Gastrocnemius medialis (tissue), 4 donors: ENCODE measurements at regions not wholly inside any gene's neighbourhood (a gene's known extent, or its start where the extent isn't known, plus 50 kb on each side); places are given as distances from the start of the nearest gene placed in this dataset.
A peak's percentile ranks its signal among the peaks of the same experiment; 100 is the strongest.

Experiments used
- ATAC-seq, 2 donors: fragments of 150-250 bp; one replicate each; pipeline ENCODE4 v1.9.1; 2016
- DNase-seq, 2 donors: peaks; one replicate each; pipeline ENCODE4 v3.0.0-alpha.2; 2019
- H3K27ac ChIP-seq, 4 donors: fragments of 200-600 bp; sonication (generic); 1 replicate in 1 of 4; 2 replicates in 3 of 4; pipeline ENCODE4 v1.5.1; 2016 to 2018; ENCODE audit warnings: mild to moderate bottlenecking in 2 of 4, moderate library complexity in 1 of 4
- H3K27me3 ChIP-seq, 3 donors: fragments of 200-600 bp; sonication (generic) in 2 of 3; 1 replicate in 1 of 3; 2 replicates in 2 of 3; pipeline versions ENCODE4 v1.5.1 to v1.6.0; 2016 to 2019; ENCODE audit warnings: mild to moderate bottlenecking in 1 of 3, moderate library complexity in 1 of 3
- H3K36me3 ChIP-seq, 2 donors: fragments of 200-600 bp; sonication (generic) in 1 of 2; one replicate each; pipeline ENCODE4 v1.5.1; 2017 to 2018
- H3K4me1 ChIP-seq, 2 donors: fragments of 200-600 bp; sonication (generic) in 1 of 2; one replicate each; pipeline ENCODE4 v1.5.1; 2016 to 2017; ENCODE audit warnings: mild to moderate bottlenecking in 2 of 2
- H3K4me3 ChIP-seq, 4 donors: fragments of 200-600 bp; sonication (generic) in 3 of 4; 1 replicate in 1 of 4; 2 replicates in 3 of 4; pipeline ENCODE4 v1.5.1; 2016 to 2019; ENCODE audit warnings: mild to moderate bottlenecking in 2 of 4
- H3K9me3 ChIP-seq, 3 donors: fragments of 200-600 bp; sonication (generic) in 2 of 3; 1 replicate in 1 of 3; 2 replicates in 2 of 3; pipeline ENCODE4 v1.5.1; 2016 to 2019
- CTCF ChIP-seq, 5 experiments: fragments of 450-650 bp in 3 of 5; fragments of 200-600 bp in 2 of 5; sonication (generic) in 2 of 5; IDR thresholded peaks in 4 of 5; conservative IDR thresholded peaks in 1 of 5; 1 replicate in 4 of 5; 2 replicates in 1 of 5; pipeline ENCODE4 v1.5.1; 2016 to 2019; ENCODE audit warnings: antibody characterized with exemption in 5 of 5, mild to moderate bottlenecking in 3 of 5, moderate library complexity in 3 of 5
- POLR2A ChIP-seq, 2 donors: fragments of 450-650 bp; IDR thresholded peaks; one replicate each; pipeline ENCODE4 v1.6.1; 2017; ENCODE audit warnings: antibody characterized with exemption in 2 of 2, mild to moderate bottlenecking in 2 of 2, moderate library complexity in 2 of 2
- in situ Hi-C, 4 donors: fragments of 200-750 bp; cut with MboI; loops; one replicate each; pipeline versions ENCODE4 v1.15.0 to v1.8.0; 2017; ENCODE audit warnings: low sequenced_read_pairs in 4 of 4
- intact Hi-C: fragments of 100-400 bp; cut with DNase I; formaldehyde crosslinking; loops from one replicate; pipeline ENCODE4 v1.15.1; 2023; ENCODE audit warnings: low total_unique reads

DNA sequence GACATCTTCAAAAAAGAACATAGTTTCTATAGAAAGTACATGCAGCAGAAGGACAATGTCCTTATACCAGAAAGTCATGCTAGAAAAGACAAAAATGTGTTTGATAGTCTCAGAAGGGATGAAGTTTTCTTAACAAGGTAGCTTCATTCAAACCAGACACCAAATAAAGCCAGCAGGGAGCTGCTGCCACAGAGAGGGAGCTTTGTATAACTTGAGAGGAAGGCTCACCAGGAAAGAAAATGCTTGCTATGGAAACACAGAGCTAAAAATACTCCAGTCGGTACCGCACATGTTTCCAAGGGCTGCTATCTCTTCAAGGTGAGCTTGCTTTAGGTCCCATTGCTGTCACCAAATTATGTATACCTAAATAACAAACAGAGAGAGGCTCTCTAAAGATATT is 1074.8 kb upstream of the ALCAM start:
- Histone ChIP-seq H3K36me3 (no peaks in the 10 kb centered on the region), H3K27ac (no peak overlapping the region), H3K4me3 (peak overlapping the region in 1 of 4 donors; percentile 0), H3K27me3 (no peaks in the 10 kb centered on the region), H3K4me1 (no peaks in the 10 kb centered on the region), H3K9me3 (no peaks in the 10 kb centered on the region)
- DNase-seq (no peak), ATAC-seq (no peak)
- intact Hi-C loops (no loop called here), in situ Hi-C loops (no loop called here)
- TF ChIP-seq POLR2A (IDR thresholded peaks at IDR 0.05) (no peak), CTCF (IDR thresholded peaks at IDR 0.05 in 4 of 5, conservative IDR thresholded peaks at IDR 0.05 in 1 of 5) (no peak)

- Histone ChIP-seq H3K27me3 (no peaks in the 10 kb centered on the region), H3K9me3 (no peaks in the 10 kb centered on the region), H3K4me3 (no peak overlapping the region), H3K27ac (no peak overlapping the region), H3K36me3 (no peaks in the 10 kb centered on the region), H3K4me1 (no peaks in the 10 kb centered on the region)
- DNase-seq (no peak), ATAC-seq (no peak)
- TF ChIP-seq POLR2A (IDR thresholded peaks at IDR 0.05), result no peak
- no peak for TF ChIP-seq CTCF (IDR thresholded peaks at IDR 0.05 in 4 of 5, conservative IDR thresholded peaks at IDR 0.05 in 1 of 5)
- in situ Hi-C loops (no loop called here), intact Hi-C loops (no loop called here)
These were observed 1069.1 kb upstream of the ALCAM start for GRCh38 chr3:104297617-104298016.

DNA sequence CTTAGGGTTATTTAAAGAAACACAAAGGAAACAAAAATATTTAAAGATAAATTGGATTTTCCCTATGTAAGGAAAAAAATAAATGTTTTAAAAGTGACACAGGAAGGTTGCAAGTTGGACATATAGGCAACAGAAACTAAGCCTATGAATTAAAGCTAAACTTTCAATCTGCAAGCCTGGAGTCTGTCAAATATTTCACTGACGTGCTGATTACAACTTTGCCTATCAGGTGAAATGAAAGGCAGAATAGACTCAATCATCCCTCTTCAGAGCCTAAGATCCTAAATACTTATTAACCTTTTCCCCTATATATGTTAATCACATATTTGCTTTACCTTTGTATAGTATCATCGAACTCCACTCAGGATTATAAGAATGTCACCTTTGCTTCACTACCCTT is 1068.0 kb upstream of the ALCAM start:
- H3K27me3 ChIP-seq, result no peaks in the 10 kb centered on the region
- H3K4me1 ChIP-seq, result no peaks in the 10 kb centered on the region
- no peak for DNase-seq
- no peaks in the 10 kb centered on the region for H3K36me3 ChIP-seq
- ATAC-seq, result no peak
- no peak for TF ChIP-seq POLR2A (IDR thresholded peaks at IDR 0.05)
- TF ChIP-seq CTCF (IDR thresholded peaks at IDR 0.05 in 4 of 5, conservative IDR thresholded peaks at IDR 0.05 in 1 of 5), result no peak
- intact Hi-C loops, result no loop called here
- H3K9me3 ChIP-seq, result no peaks in the 10 kb centered on the region
- in situ Hi-C loops, result no loop called here
- H3K4me3 ChIP-seq, result no peak overlapping the region
- H3K27ac ChIP-seq, result no peak overlapping the region

- no peak for ATAC-seq
- in situ Hi-C loops, result no loop called here
- no peak for DNase-seq
- no peak for TF ChIP-seq CTCF (IDR thresholded peaks at IDR 0.05 in 4 of 5, conservative IDR thresholded peaks at IDR 0.05 in 1 of 5)
- TF ChIP-seq POLR2A (IDR thresholded peaks at IDR 0.05), result no peak
- no peak overlapping the region for H3K27ac ChIP-seq
- H3K4me3 ChIP-seq, result no peak overlapping the region
- no peaks in the 10 kb centered on the region for H3K9me3 ChIP-seq
- H3K27me3 ChIP-seq, result no peaks in the 10 kb centered on the region
- no peaks in the 10 kb centered on the region for H3K36me3 ChIP-seq
- intact Hi-C loops, result no loop called here
- H3K4me1 ChIP-seq, result no peaks in the 10 kb centered on the region
These were observed 1050.6 kb upstream of the ALCAM start for GRCh38 chr3:104316118-104316517.

GRCh38 chr3:104323226-104323625 is 1043.5 kb upstream of the ALCAM start:
- no peak for DNase-seq
- in situ Hi-C loops (no loop called here), intact Hi-C loops (no loop called here)
- ATAC-seq, result no peak
- H3K27ac ChIP-seq, result no peak overlapping the region
- TF ChIP-seq POLR2A (IDR thresholded peaks at IDR 0.05) (no peak), CTCF (IDR thresholded peaks at IDR 0.05 in 4 of 5, conservative IDR thresholded peaks at IDR 0.05 in 1 of 5) (no peak)
- no peaks in the 10 kb centered on the region for H3K27me3 ChIP-seq
- no peaks in the 10 kb centered on the region for H3K4me1 ChIP-seq
- no peaks in the 10 kb centered on the region for H3K36me3 ChIP-seq
- H3K9me3 ChIP-seq, result no peaks in the 10 kb centered on the region
- H3K4me3 ChIP-seq, result no peak overlapping the region
